Mesendoderm (in vitro differentiated cells): ENCODE measurements at regions not wholly inside any gene's neighbourhood (a gene's known extent, or its start where the extent isn't known, plus 50 kb on each side); places are given as distances from the start of the nearest gene placed in this dataset.

Experiments
- DNase-seq: peaks from one replicate; pipeline ENCODE4 v3.0.0; 2013
- H2AK5ac ChIP-seq: 2 replicates; pipeline ENCODE4 v1.6.1; 2013; ENCODE audit warnings: low read length, inconsistent platforms
- H2BK120ac ChIP-seq: 2 replicates; pipeline ENCODE4 v1.6.1; 2013; ENCODE audit warnings: low read depth, mild to moderate bottlenecking, low read length, moderate library complexity, mixed read lengths
- H2BK15ac ChIP-seq: replicated peaks from 2 replicates; pipeline ENCODE4 v1.6.1; 2013; ENCODE audit warnings: low read depth, mild to moderate bottlenecking, moderate library complexity
- H2BK5ac ChIP-seq: 2 replicates; pipeline ENCODE4 v1.6.1; 2013; ENCODE audit warnings: low read length, inconsistent platforms
- H3K18ac ChIP-seq: 2 replicates; pipeline ENCODE4 v1.6.1; 2013; ENCODE audit warnings: mild to moderate bottlenecking, low read length, mixed read lengths
- H3K23ac ChIP-seq: one replicate; pipeline ENCODE4 v1.6.1; 2013; ENCODE audit warnings: low read length
- H3K27ac ChIP-seq: 2 replicates; pipeline ENCODE4 v1.5.1; 2013; ENCODE audit warnings: low read depth, mild to moderate bottlenecking, inconsistent platforms, low read length, moderate library complexity
- H3K27me3 ChIP-seq: 2 replicates; pipeline ENCODE4 v1.6.1; 2013; ENCODE audit warnings: low read length, control low read depth, mild to moderate bottlenecking, inconsistent platforms; ENCODE audit not compliant: insufficient read depth, poor library complexity
- H3K36me3 ChIP-seq: 2 replicates; pipeline ENCODE4 v1.6.1; 2013; ENCODE audit warnings: low read length, inconsistent platforms; ENCODE audit not compliant: control insufficient read depth, insufficient read depth
- H3K4ac ChIP-seq: one replicate; pipeline ENCODE4 v1.6.1; 2013; ENCODE audit warnings: low read depth, mild to moderate bottlenecking, low read length, moderate library complexity
- H3K4me1 ChIP-seq: 2 replicates; pipeline ENCODE4 v1.6.1; 2013; ENCODE audit warnings: low read depth, low read length, inconsistent platforms; ENCODE audit not compliant: control insufficient read depth
- H3K4me2 ChIP-seq: 2 replicates; pipeline ENCODE4 v1.6.1; 2013; ENCODE audit warnings: low read length
- H3K4me3 ChIP-seq: 2 replicates; pipeline ENCODE4 v1.5.1; 2013; ENCODE audit warnings: mild to moderate bottlenecking, low read length
- H3K56ac ChIP-seq: one replicate; pipeline ENCODE4 v1.6.1; 2013; ENCODE audit warnings: low read length
- H3K79me1 ChIP-seq: 2 replicates; pipeline ENCODE4 v1.6.1; 2013; ENCODE audit warnings: low read length, inconsistent platforms
- H3K79me2 ChIP-seq: 2 replicates; pipeline ENCODE4 v1.6.1; 2013; ENCODE audit warnings: mild to moderate bottlenecking, low read length; ENCODE audit not compliant: control insufficient read depth, insufficient read depth
- H3K9ac ChIP-seq: 2 replicates; pipeline ENCODE4 v1.6.1; 2013; ENCODE audit warnings: low read length, inconsistent platforms
- H4K5ac ChIP-seq: one replicate; pipeline ENCODE4 v1.6.1; 2013; ENCODE audit warnings: low read length
- H4K8ac ChIP-seq: one replicate; pipeline ENCODE4 v1.6.1; 2013; ENCODE audit warnings: low read depth, mild to moderate bottlenecking, control low read depth, low read length, moderate library complexity
- WGBS: extraction: QIAGEN DNeasy Blood & Tissue Kit; methylation state at CpG from one replicate; pipeline ENCODE4 v1.1.7; 2013; ENCODE audit warnings: low lambda C conversion rate, missing lambda C conversion rate; ENCODE audit not compliant: insufficient coverage; ENCODE audit errors: extremely low coverage; 5-methylcytosine and 5-hydroxymethylcytosine counted together

GRCh38 chr4:170758988-170759387 lies 669.2 kb upstream of the AADAT start:
- Histone ChIP-seq H3K27me3 (no peaks in the 10 kb centered on the region), H3K79me2 (no peaks in the 10 kb centered on the region), H2AK5ac (no peak overlapping the region), H3K18ac (no peak overlapping the region), H4K8ac (no peak overlapping the region), H2BK5ac (no peak overlapping the region), H4K5ac (no peak overlapping the region), H3K4ac (no peak overlapping the region), H3K23ac (no peak overlapping the region), H3K79me1 (no peaks in the 10 kb centered on the region), H3K36me3 (no peaks in the 10 kb centered on the region), H2BK15ac (no peak overlapping the region), H2BK120ac (no peak overlapping the region), H3K27ac (no peak overlapping the region), H3K9ac (no peak overlapping the region), H3K4me1 (no peaks in the 10 kb centered on the region), H3K4me2 (no peak overlapping the region), H3K4me3 (no peak overlapping the region), H3K56ac (no peak overlapping the region)
- no CpG with 5 or more reads among the region's 4 CpGs for WGBS
- no peak for DNase-seq

- DNase-seq = no peak
- Histone ChIP-seq H2AK5ac (no peak overlapping the region), H3K4ac (no peak overlapping the region), H3K79me1 (no peaks in the 10 kb centered on the region), H3K56ac (no peak overlapping the region), H2BK5ac (no peak overlapping the region), H3K9ac (no peak overlapping the region), H3K4me1 (no peaks in the 10 kb centered on the region), H3K36me3 (no peaks in the 10 kb centered on the region), H3K27me3 (no peaks in the 10 kb centered on the region), H2BK15ac (no peak overlapping the region), H3K4me3 (no peak overlapping the region), H3K79me2 (no peaks in the 10 kb centered on the region), H3K23ac (no peak overlapping the region), H4K5ac (no peak overlapping the region), H3K18ac (no peak overlapping the region), H3K27ac (no peak overlapping the region), H2BK120ac (no peak overlapping the region), H4K8ac (no peak overlapping the region), H3K4me2 (no peak overlapping the region)
- WGBS = no CpG with 5 or more reads among the region's 5 CpGs
These were observed 660.8 kb upstream of the AADAT start for GRCh38 chr4:170750519-170750918.

GRCh38 chr4:170748975-170749374 lies 659.2 kb upstream of the AADAT start:
- no peaks in the 10 kb centered on the region for H3K27me3 ChIP-seq
- no peaks in the 10 kb centered on the region for H3K79me1 ChIP-seq
- H3K4ac ChIP-seq = no peak overlapping the region
- no peak overlapping the region for H3K4me2 ChIP-seq
- H3K9ac ChIP-seq = no peak overlapping the region
- no peaks in the 10 kb centered on the region for H3K36me3 ChIP-seq
- no peak overlapping the region for H2BK5ac ChIP-seq
- no peak overlapping the region for H2AK5ac ChIP-seq
- DNase-seq = no peak
- no peak overlapping the region for H3K23ac ChIP-seq
- no peak overlapping the region for H2BK15ac ChIP-seq
- WGBS = no CpG with 5 or more reads among the region's 2 CpGs
- H2BK120ac ChIP-seq = no peak overlapping the region
- no peak overlapping the region for H4K8ac ChIP-seq
- H3K4me3 ChIP-seq = no peak overlapping the region
- no peaks in the 10 kb centered on the region for H3K79me2 ChIP-seq
- H4K5ac ChIP-seq = no peak overlapping the region
- no peak overlapping the region for H3K18ac ChIP-seq
- no peak overlapping the region for H3K56ac ChIP-seq
- no peak overlapping the region for H3K27ac ChIP-seq
- H3K4me1 ChIP-seq = no peaks in the 10 kb centered on the region

GRCh38 chr4:170743633-170744032 lies 653.9 kb upstream of the AADAT start:
- Histone ChIP-seq H2AK5ac (no peak overlapping the region), H2BK120ac (no peak overlapping the region), H3K27me3 (no peaks in the 10 kb centered on the region), H3K36me3 (no peaks in the 10 kb centered on the region), H3K56ac (no peak overlapping the region), H3K18ac (no peak overlapping the region), H3K4ac (no peak overlapping the region), H3K4me2 (no peak overlapping the region), H2BK15ac (no peak overlapping the region), H4K8ac (no peak overlapping the region), H4K5ac (no peak overlapping the region), H3K4me3 (no peak overlapping the region), H3K23ac (no peak overlapping the region), H3K9ac (no peak overlapping the region), H3K4me1 (no peaks in the 10 kb centered on the region), H3K79me1 (no peaks in the 10 kb centered on the region), H3K79me2 (no peaks in the 10 kb centered on the region), H2BK5ac (no peak overlapping the region), H3K27ac (no peak overlapping the region)
- WGBS = no CpG with 5 or more reads among the region's 13 CpGs
- DNase-seq = no peak

GRCh38 chr4:170741856-170742255 lies 652.1 kb upstream of the AADAT start:
- Histone ChIP-seq H3K9ac (no peak overlapping the region), H3K4ac (no peak overlapping the region), H4K8ac (no peak overlapping the region), H2BK5ac (no peak overlapping the region), H3K4me1 (no peaks in the 10 kb centered on the region), H3K27ac (no peak overlapping the region), H3K56ac (no peak overlapping the region), H3K27me3 (no peaks in the 10 kb centered on the region), H3K79me2 (no peaks in the 10 kb centered on the region), H4K5ac (no peak overlapping the region), H3K4me3 (no peak overlapping the region), H2AK5ac (no peak overlapping the region), H3K18ac (no peak overlapping the region), H2BK120ac (no peak overlapping the region), H3K36me3 (no peaks in the 10 kb centered on the region), H2BK15ac (no peak overlapping the region), H3K4me2 (no peak overlapping the region), H3K79me1 (no peaks in the 10 kb centered on the region), H3K23ac (no peak overlapping the region)
- no CpG with 5 or more reads among the region's 4 CpGs for WGBS
- DNase-seq = no peak

GRCh38 chr4:170736710-170737109 lies 647.0 kb upstream of the AADAT start:
- no peak overlapping the region for H2BK5ac ChIP-seq
- DNase-seq = no peak
- no peak overlapping the region for H3K23ac ChIP-seq
- no peaks in the 10 kb centered on the region for H3K36me3 ChIP-seq
- H3K4me3 ChIP-seq = no peak overlapping the region
- H2BK15ac ChIP-seq = no peak overlapping the region
- no peak overlapping the region for H4K8ac ChIP-seq
- no peaks in the 10 kb centered on the region for H3K79me2 ChIP-seq
- no peak overlapping the region for H3K56ac ChIP-seq
- no peak overlapping the region for H2BK120ac ChIP-seq
- H3K18ac ChIP-seq = no peak overlapping the region
- H2AK5ac ChIP-seq = no peak overlapping the region
- no peak overlapping the region for H3K4me2 ChIP-seq
- no peak overlapping the region for H3K4ac ChIP-seq
- no peaks in the 10 kb centered on the region for H3K79me1 ChIP-seq
- H3K27ac ChIP-seq = no peak overlapping the region
- H3K4me1 ChIP-seq = no peaks in the 10 kb centered on the region
- H3K9ac ChIP-seq = no peak overlapping the region
- no peak overlapping the region for H4K5ac ChIP-seq
- no peaks in the 10 kb centered on the region for H3K27me3 ChIP-seq
